Memory B cell (primary cell): ENCODE measurements at regions not wholly inside any gene's neighbourhood (a gene's known extent, or its start where the extent isn't known, plus 50 kb on each side); places are given as distances from the start of the nearest gene placed in this dataset.

ENCODE experiments used
- ATAC-seq: fragments of 150-1000 bp; cut with Tn5 transposase; 2 replicates; pipeline ENCODE4 v1.10.0; 2021; ENCODE audit warnings: low read depth, mild to moderate bottlenecking, moderate library complexity
- DNase-seq, 2 donors: peaks; one replicate each; pipeline ENCODE4 v3.0.0; 2022; ENCODE audit warnings: low spot score in 2 of 2
- H3K27ac Mint-ChIP-seq: one replicate; pipeline ENCODE4 v1.8.0; 2022; ENCODE audit warnings: mild to moderate bottlenecking, moderate library complexity, mixed read lengths
- H3K27me3 Mint-ChIP-seq: one replicate; pipeline ENCODE4 v1.8.0; 2022; ENCODE audit warnings: mixed read lengths
- H3K36me3 Mint-ChIP-seq: one replicate; pipeline ENCODE4 v1.8.0; 2022; ENCODE audit warnings: mild to moderate bottlenecking, mixed read lengths
- H3K4me1 Mint-ChIP-seq: one replicate; pipeline ENCODE4 v1.8.0; 2022; ENCODE audit warnings: mixed read lengths
- H3K4me3 Mint-ChIP-seq: one replicate; pipeline ENCODE4 v1.8.0; 2022; ENCODE audit warnings: mild to moderate bottlenecking, moderate library complexity, mixed read lengths
- H3K9me3 Mint-ChIP-seq: one replicate; pipeline ENCODE4 v1.8.0; 2022; ENCODE audit warnings: mixed read lengths

DNA sequence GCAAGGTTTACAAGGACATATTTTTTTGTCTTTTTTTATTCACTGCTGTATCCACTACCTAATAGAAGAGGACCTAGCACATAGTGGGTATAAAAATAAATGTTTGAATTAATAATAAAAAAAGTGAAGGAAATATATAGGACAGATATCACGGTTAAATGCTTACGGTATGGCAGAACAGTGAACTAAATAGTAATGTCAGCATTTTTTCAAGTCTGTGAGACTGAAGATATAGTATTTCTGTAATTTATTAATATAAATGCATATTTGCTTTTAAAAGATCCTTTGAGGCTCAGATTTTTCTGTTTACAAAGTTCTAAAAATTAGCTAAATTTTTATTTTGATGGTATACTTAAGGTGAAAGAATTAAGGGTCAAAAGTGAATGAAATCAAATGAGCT lies 68.6 kb upstream of the CNTN5 start:
- Mint-ChIP-seq H3K9me3 (peaks cover 3% of the 10 kb centered on the region), H3K4me1 (no peaks in the 10 kb centered on the region), H3K36me3 (no peaks in the 10 kb centered on the region), H3K27me3 (no peaks in the 10 kb centered on the region), H3K4me3 (no peak overlapping the region), H3K27ac (no peak overlapping the region)
- DNase-seq (no peak), ATAC-seq (no peak)

- H3K27ac Mint-ChIP-seq = no peak overlapping the region
- no peaks in the 10 kb centered on the region for H3K36me3 Mint-ChIP-seq
- ATAC-seq = no peak
- no peaks in the 10 kb centered on the region for H3K27me3 Mint-ChIP-seq
- no peaks in the 10 kb centered on the region for H3K9me3 Mint-ChIP-seq
- no peak overlapping the region for H3K4me3 Mint-ChIP-seq
- DNase-seq = no peak
- H3K4me1 Mint-ChIP-seq = no peaks in the 10 kb centered on the region
Observed at GRCh38 chr11:98955551-98955950, 65.2 kb upstream of the CNTN5 start.

DNA sequence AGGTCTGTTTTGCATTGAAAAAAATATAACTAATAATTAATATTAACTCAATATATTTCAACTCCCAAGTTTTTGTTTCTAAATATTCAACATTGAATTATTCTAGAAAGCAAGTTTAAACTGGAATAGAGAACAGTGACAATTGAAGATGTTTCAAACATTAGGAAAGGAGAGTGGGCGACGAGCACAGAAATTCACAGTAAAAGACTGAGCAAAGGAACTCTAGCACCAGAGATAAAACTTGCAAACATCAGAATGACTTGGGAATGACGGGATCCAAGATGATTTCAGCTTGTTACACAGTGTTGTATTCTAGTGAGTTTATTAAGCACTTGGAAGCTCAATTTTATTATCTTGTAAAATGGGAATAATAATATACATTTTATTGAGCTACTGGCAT lies 56.6 kb upstream of the CNTN5 start:
- no peak for DNase-seq
- Mint-ChIP-seq H3K36me3 (no peaks in the 10 kb centered on the region), H3K9me3 (peaks cover 1% of the 10 kb centered on the region), H3K27ac (no peak overlapping the region), H3K4me1 (no peaks in the 10 kb centered on the region), H3K27me3 (no peaks in the 10 kb centered on the region), H3K4me3 (no peak overlapping the region)
- ATAC-seq = no peak

GRCh38 chr11:98965358-98965757 lies 55.4 kb upstream of the CNTN5 start:
- no peak overlapping the region for H3K27ac Mint-ChIP-seq
- DNase-seq (no peak), ATAC-seq (no peak)
- H3K36me3 Mint-ChIP-seq = no peaks in the 10 kb centered on the region
- H3K4me1 Mint-ChIP-seq = no peaks in the 10 kb centered on the region
- H3K9me3 Mint-ChIP-seq = peaks cover 1% of the 10 kb centered on the region
- no peaks in the 10 kb centered on the region for H3K27me3 Mint-ChIP-seq
- no peak overlapping the region for H3K4me3 Mint-ChIP-seq

GRCh38 chr11:98965775-98966174 lies 55.0 kb upstream of the CNTN5 start:
- Mint-ChIP-seq H3K27me3 (no peaks in the 10 kb centered on the region), H3K36me3 (no peaks in the 10 kb centered on the region), H3K4me1 (no peaks in the 10 kb centered on the region), H3K4me3 (no peak overlapping the region), H3K9me3 (peaks cover 1% of the 10 kb centered on the region), H3K27ac (no peak overlapping the region)
- DNase-seq = no peak
- no peak for ATAC-seq

DNA sequence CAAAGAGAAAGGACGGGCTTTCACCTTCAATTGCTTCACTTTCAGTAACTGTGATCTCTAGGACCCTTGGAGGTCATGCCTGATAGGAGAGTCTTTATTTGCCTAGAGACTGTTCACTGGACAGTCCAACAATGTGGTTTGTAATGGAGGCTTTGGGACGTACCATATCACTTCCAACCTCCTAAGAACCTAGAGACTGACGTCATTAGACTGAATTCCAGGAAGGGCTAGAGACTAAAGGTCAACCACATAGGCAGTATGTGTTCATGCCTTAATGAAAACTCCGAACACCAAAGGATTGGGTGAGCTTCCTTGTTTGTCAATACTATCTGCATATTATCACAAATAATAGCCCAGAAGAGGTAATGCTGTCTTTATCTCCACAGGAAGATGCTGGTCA lies 53.7 kb upstream of the CNTN5 start:
- DNase-seq (no peak), ATAC-seq (no peak)
- Mint-ChIP-seq H3K9me3 (peaks cover 5% of the 10 kb centered on the region), H3K27ac (no peak overlapping the region), H3K36me3 (no peaks in the 10 kb centered on the region), H3K27me3 (no peaks in the 10 kb centered on the region), H3K4me1 (no peaks in the 10 kb centered on the region), H3K4me3 (no peak overlapping the region)
